ENCODE measurements at regions not wholly inside any gene's neighbourhood (a gene's known extent, or its start where the extent isn't known, plus 50 kb on each side); places are given as distances from the start of the nearest gene placed in this dataset.
A peak's percentile ranks its signal among the peaks of the same experiment; 100 is the strongest.
"Not testable (repeated sequence)": the region's sequence is repeated elsewhere in the genome, so short reads cannot be mapped to it uniquely, and the experiment has no call there.

DNA sequence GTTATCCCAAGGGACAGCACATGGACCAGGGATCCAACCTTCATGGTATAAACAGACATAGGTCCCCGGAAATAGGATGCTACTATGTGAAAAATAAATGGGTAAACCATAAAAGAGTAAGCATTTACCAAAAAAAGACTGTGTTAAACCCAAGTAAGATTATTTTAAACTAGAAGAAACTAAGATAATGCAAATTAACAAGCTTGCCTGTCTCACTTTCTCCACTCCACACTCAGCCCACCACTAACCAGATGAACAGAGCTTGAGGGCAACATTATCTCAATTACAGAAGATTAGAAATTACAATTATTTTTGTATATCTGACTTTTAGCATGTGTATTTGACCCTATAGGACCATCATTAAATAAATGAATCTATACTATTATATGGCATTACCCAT, 117.2 kb upstream of the CAV2 start:
- no peak for ATAC-seq

DNA sequence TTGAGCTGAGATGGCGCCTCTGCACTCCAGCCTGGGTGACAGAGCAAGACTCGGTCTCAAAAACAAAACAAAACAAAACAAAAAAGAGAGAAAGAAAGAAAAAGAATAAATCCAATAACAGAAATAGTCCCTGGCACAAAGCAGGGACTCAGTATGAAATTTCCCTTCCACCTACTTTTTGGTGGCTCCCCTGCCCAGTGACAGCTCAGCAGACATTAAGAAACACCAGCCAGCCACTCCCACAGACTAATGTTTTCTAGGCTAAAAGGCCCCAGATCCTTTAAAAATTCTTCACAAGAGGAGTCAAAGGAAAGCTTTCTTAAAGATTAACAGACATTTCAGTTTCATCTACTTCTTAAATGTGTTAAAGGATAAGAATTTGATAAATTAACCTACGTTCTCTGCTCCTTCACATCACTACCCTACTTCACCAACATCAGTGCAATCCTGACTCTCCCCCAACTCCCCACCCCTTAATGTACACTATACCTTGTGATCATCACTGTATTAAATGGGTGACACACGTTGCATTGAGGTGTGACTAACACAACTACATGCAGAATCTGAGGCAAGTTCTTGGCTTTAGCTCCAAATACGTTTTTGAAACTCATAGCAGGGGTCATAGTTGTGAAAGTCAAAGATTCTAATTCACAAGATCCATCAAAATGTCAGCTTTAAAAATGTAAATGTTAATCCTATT, 114.5 kb upstream of the CAV2 start:
- no peak for ATAC-seq

GRCh38 chr7:116386674-116387073, 112.9 kb upstream of the CAV2 start:
- ATAC-seq, result no peak

- no peak for ATAC-seq
Observed at GRCh38 chr7:116390363-116390762, 109.2 kb upstream of the CAV2 start.

- no peak for ATAC-seq
Observed at GRCh38 chr7:116392806-116393205, 106.7 kb upstream of the CAV2 start.

DNA sequence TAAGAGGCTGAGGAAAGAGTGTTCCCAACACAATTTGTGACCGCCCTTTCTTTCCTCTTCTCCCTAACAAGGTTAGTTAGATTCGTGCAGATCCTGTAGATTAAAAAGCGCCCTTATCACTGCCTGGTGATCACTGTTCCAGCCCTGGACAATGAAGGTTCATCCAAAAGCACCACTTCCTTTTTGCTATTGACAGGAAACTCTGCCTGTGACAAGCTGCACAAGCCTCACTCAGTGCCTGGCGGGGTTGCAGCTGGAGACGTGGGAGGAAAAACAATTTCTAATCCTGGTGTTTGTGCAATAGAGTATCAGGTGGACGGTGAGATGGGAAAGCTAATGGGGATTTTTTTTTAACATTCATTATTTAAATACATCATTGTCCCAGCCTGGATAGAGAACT, 105.9 kb upstream of the CAV2 start:
- no peak for ATAC-seq

GRCh38 chr7:116394106-116394505, 105.4 kb upstream of the CAV2 start:
- ATAC-seq, result no peak

DNA sequence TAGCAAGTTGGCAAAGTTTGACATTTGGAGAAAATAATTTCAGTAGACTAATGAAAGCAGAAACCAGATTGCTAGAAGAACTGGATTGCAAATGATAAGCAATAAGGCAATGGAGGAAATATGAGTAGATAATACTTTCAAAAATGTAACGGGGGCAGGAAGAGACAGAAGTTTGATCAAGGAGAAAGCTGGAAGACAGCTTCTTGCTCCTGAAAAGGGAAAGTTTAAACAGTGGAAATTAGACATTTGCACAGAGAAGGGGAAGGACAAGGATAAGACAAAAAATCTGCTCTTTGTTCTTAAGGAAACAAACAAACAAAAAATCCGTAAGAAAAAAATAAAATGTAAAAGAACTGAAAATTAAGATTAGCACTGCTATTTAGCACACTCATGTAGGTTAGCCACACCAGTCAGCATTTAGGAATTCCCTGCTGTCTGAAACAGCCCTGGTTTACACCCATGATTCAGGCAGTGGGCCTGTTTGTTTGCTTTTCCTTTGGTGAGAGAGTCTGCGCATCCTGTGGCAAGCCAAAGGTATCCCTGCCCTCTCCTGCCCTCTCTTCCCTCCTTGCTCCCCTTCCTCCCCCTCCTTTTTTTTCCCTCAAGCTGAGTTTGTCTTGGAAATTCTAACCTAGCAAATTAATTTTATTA, 104.3 kb upstream of the CAV2 start:
- peak; percentile 75 for ATAC-seq

GRCh38 chr7:116398672-116399071, 100.9 kb upstream of the CAV2 start:
- no peak for ATAC-seq

DNA sequence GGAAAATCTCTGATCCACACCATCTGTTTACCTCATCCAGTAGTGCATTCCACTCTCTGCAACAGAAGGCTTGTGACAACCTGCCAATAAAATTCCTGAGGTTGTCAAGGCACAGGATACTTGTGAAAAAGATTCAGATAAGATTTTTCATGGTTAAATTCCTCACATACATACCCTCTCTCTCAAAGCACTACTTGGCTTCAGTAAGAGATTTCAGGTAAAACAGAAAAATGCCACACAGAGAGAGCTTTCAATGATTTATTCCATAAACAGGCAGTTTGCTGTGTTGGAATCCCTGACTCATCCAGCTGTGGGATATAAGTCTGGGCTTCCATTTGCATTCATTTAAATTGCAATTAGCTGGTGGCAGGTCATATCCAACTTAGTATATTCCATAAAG, 99.7 kb upstream of the CAV2 start:
- no peak for ATAC-seq

DNA sequence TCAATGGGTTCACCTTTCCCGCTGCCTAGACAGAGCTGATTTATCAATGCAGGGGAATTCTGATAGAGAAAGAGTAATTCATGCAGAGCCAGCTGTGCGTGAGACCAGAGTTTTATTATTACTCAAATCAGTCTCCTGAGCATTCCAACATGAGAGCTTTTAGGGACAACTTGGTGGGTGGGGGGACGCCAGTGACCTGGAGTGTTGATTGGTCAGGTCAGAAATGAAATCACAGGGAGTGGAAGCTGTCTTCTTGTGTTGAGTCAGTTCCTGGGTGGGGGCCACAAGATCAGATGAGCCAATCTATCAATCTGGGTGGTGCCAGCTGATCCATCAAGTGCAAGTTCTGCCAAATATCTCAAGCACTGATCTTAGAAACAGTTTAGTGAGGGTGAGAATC, 99.0 kb upstream of the CAV2 start:
- ATAC-seq, result no peak

DNA sequence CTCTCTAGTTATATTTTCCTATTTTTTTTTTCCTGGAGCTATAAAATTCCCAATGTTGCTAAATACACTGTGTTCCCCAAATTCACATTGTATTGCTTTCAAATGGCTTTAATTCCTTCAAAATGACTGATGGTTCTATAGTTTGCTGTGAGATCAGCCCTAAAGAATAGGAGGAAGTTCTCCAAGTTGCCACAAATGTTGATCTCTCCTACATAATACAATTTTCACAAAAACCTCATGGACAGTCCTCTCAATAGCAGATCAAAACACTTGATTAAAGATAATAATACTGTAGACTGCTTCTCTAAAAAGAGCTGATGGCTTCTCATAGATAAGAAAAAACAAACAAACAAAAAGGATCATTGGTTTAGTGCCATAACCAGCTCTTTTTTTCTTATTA, 97.8 kb upstream of the CAV2 start:
- no peak for ATAC-seq

GRCh38 chr7:116403265-116403664, 96.3 kb upstream of the CAV2 start:
- no peak for ATAC-seq

- peak; percentile 93 for ATAC-seq
Observed at GRCh38 chr7:116404389-116404788, 95.1 kb upstream of the CAV2 start.

DNA sequence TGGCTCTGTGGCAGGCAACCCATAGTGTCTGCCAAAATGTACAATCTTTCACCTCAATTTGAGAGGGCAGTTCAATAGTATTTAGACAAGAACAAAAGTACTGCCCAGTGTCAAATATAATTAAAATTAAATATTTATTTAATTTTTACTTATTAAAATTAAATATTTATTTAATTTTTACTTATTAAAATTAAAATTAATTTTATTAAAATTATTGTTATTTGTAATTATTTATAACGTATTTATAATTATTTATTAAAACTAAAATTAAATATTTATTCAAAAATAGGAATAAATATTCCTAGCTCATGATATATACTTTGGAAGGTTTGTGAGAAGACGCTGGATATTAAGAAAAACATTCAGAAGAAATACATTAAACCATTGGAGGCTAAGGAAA, 93.7 kb upstream of the CAV2 start:
- no peak for ATAC-seq

DNA sequence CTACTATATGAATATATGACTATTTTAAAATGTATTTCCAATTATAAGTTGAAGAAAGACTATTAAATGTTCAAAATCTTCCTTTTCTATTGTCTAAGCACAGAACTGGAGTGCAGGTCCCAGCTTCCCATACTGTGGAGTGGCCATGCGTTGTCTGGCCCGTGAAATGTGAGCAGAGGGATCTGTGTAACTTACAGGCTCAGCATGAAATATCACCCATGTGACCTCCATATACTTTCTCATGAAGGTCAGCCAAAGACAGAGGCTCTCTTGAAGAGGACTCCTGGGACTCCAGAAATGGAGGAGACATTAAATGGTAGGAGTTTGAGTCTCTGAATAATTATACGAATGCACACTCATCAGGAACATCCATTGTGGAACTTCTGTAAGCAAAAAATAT, 92.4 kb upstream of the CAV2 start:
- ATAC-seq, result no peak

DNA sequence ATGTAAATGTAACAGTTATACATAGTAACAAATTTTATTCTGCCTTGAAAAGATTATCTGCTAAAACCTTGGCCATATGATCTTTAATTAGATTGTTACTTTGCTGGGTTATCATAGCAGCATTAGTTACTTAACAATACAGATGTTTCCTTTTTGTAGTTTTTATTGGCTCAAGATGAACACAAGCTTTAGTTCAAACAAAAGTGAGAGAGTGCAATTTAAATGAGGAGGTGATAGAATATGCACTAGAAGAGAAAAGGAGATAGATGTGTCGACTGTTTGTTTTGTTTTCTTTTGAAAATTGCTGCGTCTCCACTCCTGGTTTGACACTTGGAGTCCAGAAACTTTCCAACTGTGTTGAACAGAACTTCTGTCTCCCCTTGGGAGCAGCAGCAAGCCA, 91.4 kb upstream of the CAV2 start:
- no peak for ATAC-seq

DNA sequence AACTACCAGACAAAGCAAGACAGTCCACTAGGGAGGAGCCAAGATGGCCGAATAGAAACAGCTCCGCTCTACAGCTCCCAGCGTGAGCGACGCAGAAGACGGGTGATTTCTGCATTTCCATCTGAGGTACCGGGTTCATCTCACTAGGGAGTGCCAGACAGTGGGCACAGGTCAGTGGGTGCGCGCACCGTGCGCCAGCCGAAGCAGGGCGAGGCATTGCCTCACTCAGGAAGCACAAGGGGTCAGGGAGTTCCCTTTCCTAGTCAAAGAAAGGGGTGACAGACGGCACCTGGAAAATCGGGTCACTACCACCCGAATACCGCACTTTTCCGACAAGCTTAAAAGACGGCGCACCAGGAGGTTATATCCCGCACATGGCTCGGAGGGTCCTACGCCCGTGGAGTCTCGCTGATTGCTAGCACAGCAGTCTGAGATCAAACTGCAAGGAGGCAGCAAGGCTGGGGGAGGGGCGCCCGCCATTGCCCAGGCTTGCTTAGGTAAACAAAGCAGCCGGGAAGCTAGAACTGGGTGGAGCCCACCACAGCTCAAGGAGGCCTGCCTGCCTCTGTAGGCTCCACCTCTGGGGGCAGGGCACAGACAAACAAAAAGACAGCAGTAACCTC, 90.6 kb upstream of the CAV2 start:
- not testable (repeated sequence) for ATAC-seq

- ATAC-seq, result not testable (repeated sequence)
Observed at GRCh38 chr7:116410694-116411093, 88.8 kb upstream of the CAV2 start.

DNA sequence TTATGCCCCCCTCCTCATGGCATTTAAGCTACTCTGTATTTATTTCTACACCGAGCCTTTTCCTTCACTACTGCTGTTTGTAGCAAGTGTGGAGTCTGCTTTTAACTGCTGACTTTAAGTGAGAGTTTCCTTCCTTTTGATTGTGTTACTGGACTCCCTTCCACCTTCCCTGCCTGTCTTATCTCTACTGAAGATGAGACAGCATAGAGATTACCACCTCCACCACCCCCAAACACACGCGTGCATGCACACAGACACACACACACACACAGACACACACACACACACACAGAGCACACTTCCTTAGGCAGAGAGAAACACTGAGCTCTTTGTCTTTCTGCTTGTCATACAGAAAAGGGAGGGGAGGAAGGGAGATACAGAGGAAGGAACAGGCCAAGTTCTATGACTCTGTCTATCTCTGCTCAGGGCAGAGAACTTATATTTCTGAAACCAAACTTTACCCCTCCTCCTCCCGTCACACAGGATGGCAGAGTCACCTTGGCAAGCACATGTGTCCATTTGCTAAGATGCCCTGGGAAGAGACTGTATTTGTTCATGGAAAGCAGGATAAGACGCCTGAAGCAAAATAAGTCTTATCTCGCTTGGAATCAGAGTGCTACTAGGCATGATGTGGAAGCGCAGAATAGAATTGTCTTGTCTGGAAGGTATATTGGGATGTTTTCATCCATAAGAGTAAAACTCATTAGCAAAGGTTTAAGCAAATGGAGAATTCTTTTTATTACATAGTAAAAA, 81.8 kb upstream of the CAV2 start:
- ATAC-seq, result no peak

DNA sequence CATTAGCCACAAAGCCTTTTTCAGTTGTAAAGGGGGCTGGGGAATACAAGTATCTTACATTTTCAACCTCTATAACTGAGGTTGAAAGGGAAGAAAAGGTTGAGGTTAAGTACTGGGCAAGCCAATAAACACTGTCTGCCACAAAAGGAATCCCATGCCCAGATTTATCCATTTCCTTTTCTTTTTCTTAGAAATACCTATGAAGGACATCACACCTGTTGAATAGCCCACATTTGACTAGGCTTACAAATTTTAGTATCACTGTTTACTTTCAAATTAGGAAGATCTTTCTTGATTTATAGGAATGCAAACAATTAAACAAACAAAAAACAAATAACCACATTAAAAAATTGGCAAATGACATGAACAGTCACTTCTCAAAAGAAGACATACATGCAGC, 81.0 kb upstream of the CAV2 start:
- ATAC-seq, result no peak

GRCh38 chr7:116420003-116420402, 79.5 kb upstream of the CAV2 start:
- no peak for ATAC-seq

DNA sequence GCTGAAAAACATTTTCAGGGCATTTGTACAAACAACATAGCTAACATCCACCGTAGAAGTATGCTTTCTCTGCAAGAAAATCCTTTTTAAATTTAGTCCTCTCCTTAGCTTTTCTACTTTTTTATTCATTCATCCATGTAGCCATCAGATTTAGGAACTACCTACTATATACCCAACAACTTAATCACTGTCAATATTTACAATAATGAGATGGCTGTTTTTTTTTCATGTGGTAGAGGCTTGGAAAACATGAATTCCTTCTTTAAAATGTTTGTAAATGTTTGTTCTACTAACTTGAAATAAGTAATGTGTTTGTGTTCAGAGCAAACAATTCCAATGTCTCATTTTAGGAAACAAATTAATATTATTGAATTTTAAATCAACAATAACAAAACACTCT, 78.2 kb upstream of the CAV2 start:
- no peak for ATAC-seq

- no peak for ATAC-seq
Observed at GRCh38 chr7:116422683-116423082, 76.9 kb upstream of the CAV2 start.
